ENCODE measurements at regions not wholly inside any gene's neighbourhood (a gene's known extent, or its start where the extent isn't known, plus 50 kb on each side); places are given as distances from the start of the nearest gene placed in this dataset.

GRCh38 chr4:54548831-54549460 is 108.8 kb upstream of the KIT start:
- H2BK5ac ChIP-seq (ENCODE audit: low read length), result no peak overlapping the region
- no peak overlapping the region for H3K18ac ChIP-seq (ENCODE audit: low read length)
- no peaks in the 10 kb centered on the region for H3K79me2 ChIP-seq (ENCODE audit: control insufficient read depth, insufficient read depth, low read length)
- H3K36me3 ChIP-seq (ENCODE audit: control insufficient read depth, insufficient read depth, low read length), result no peaks in the 10 kb centered on the region
- no peak overlapping the region for H3K9ac ChIP-seq (ENCODE audit: low read length)
- no peak overlapping the region for H3K4me3 ChIP-seq (ENCODE audit: low read length)
- H2BK120ac ChIP-seq (ENCODE audit: low read depth, low read length), result no peak overlapping the region
- H2AK5ac ChIP-seq (ENCODE audit: low read length), result no peak overlapping the region
- H3K56ac ChIP-seq (ENCODE audit: low read length), result no peak overlapping the region
- no peak overlapping the region for H3K4ac ChIP-seq (ENCODE audit: low read depth, low read length)
- H3K4me2 ChIP-seq (ENCODE audit: low read length), result no peak overlapping the region
- no peak overlapping the region for H2BK15ac ChIP-seq (replicated peaks; ENCODE audit: low read depth)
- DNase-seq, result no peak
- no peaks in the 10 kb centered on the region for H3K4me1 ChIP-seq (ENCODE audit: control insufficient read depth, low read depth, low read length)
- WGBS (ENCODE audit: extremely low coverage, insufficient coverage, low lambda C conversion rate), result no CpG with 5 or more reads among the region's 9 CpGs
- H4K5ac ChIP-seq (ENCODE audit: low read length), result no peak overlapping the region
- no peak overlapping the region for H3K27ac ChIP-seq (ENCODE audit: low read depth, low read length)
- H3K23ac ChIP-seq (ENCODE audit: low read length), result no peak overlapping the region
- H4K8ac ChIP-seq (ENCODE audit: low read depth, low read length), result no peak overlapping the region
- no peaks in the 10 kb centered on the region for H3K27me3 ChIP-seq (ENCODE audit: insufficient read depth, low read length, poor library complexity)
- H3K79me1 ChIP-seq (ENCODE audit: low read length), result no peaks in the 10 kb centered on the region

GRCh38 chr4:54550395-54551171 is 107.2 kb upstream of the KIT start:
- H3K23ac ChIP-seq (ENCODE audit: low read length), result no peak overlapping the region
- no peaks in the 10 kb centered on the region for H3K79me2 ChIP-seq (ENCODE audit: control insufficient read depth, insufficient read depth, low read length)
- no peaks in the 10 kb centered on the region for H3K4me1 ChIP-seq (ENCODE audit: control insufficient read depth, low read depth, low read length)
- H4K8ac ChIP-seq (ENCODE audit: low read depth, low read length), result no peak overlapping the region
- no peak overlapping the region for H3K18ac ChIP-seq (ENCODE audit: low read length)
- H3K4ac ChIP-seq (ENCODE audit: low read depth, low read length), result no peak overlapping the region
- no peak overlapping the region for H3K4me3 ChIP-seq (ENCODE audit: low read length)
- no peak overlapping the region for H2BK5ac ChIP-seq (ENCODE audit: low read length)
- H2AK5ac ChIP-seq (ENCODE audit: low read length), result no peak overlapping the region
- no peak overlapping the region for H3K9ac ChIP-seq (ENCODE audit: low read length)
- H2BK120ac ChIP-seq (ENCODE audit: low read depth, low read length), result no peak overlapping the region
- H3K36me3 ChIP-seq (ENCODE audit: control insufficient read depth, insufficient read depth, low read length), result no peaks in the 10 kb centered on the region
- no peak overlapping the region for H4K5ac ChIP-seq (ENCODE audit: low read length)
- peak; percentile 42 for DNase-seq
- no peak overlapping the region for H3K27ac ChIP-seq (ENCODE audit: low read depth, low read length)
- H3K4me2 ChIP-seq (ENCODE audit: low read length), result no peak overlapping the region
- no peaks in the 10 kb centered on the region for H3K79me1 ChIP-seq (ENCODE audit: low read length)
- no peak overlapping the region for H2BK15ac ChIP-seq (replicated peaks; ENCODE audit: low read depth)
- WGBS (ENCODE audit: extremely low coverage, insufficient coverage, low lambda C conversion rate), result no CpG with 5 or more reads among the region's 8 CpGs
- no peaks in the 10 kb centered on the region for H3K27me3 ChIP-seq (ENCODE audit: insufficient read depth, low read length, poor library complexity)
- no peak overlapping the region for H3K56ac ChIP-seq (ENCODE audit: low read length)

- no peak for DNase-seq
- H3K56ac ChIP-seq (ENCODE audit: low read length), result no peak overlapping the region
- no peak overlapping the region for H3K9ac ChIP-seq (ENCODE audit: low read length)
- H3K27me3 ChIP-seq (ENCODE audit: insufficient read depth, low read length, poor library complexity), result no peaks in the 10 kb centered on the region
- no peak overlapping the region for H2AK5ac ChIP-seq (ENCODE audit: low read length)
- H3K79me1 ChIP-seq (ENCODE audit: low read length), result no peaks in the 10 kb centered on the region
- H3K4me1 ChIP-seq (ENCODE audit: control insufficient read depth, low read depth, low read length), result no peaks in the 10 kb centered on the region
- no peak overlapping the region for H2BK15ac ChIP-seq (replicated peaks; ENCODE audit: low read depth)
- H4K8ac ChIP-seq (ENCODE audit: low read depth, low read length), result no peak overlapping the region
- H3K36me3 ChIP-seq (ENCODE audit: control insufficient read depth, insufficient read depth, low read length), result no peaks in the 10 kb centered on the region
- WGBS (ENCODE audit: extremely low coverage, insufficient coverage, low lambda C conversion rate), result no CpG with 5 or more reads among the region's 5 CpGs
- no peak overlapping the region for H4K5ac ChIP-seq (ENCODE audit: low read length)
- no peak overlapping the region for H3K4ac ChIP-seq (ENCODE audit: low read depth, low read length)
- H2BK120ac ChIP-seq (ENCODE audit: low read depth, low read length), result no peak overlapping the region
- no peak overlapping the region for H3K4me3 ChIP-seq (ENCODE audit: low read length)
- H3K18ac ChIP-seq (ENCODE audit: low read length), result no peak overlapping the region
- H2BK5ac ChIP-seq (ENCODE audit: low read length), result no peak overlapping the region
- H3K23ac ChIP-seq (ENCODE audit: low read length), result no peak overlapping the region
- no peak overlapping the region for H3K4me2 ChIP-seq (ENCODE audit: low read length)
- no peaks in the 10 kb centered on the region for H3K79me2 ChIP-seq (ENCODE audit: control insufficient read depth, insufficient read depth, low read length)
- H3K27ac ChIP-seq (ENCODE audit: low read depth, low read length), result no peak overlapping the region
These were observed 104.8 kb upstream of the KIT start for GRCh38 chr4:54553001-54553400.

- H3K4me3 ChIP-seq (ENCODE audit: low read length), result no peak overlapping the region
- H3K9ac ChIP-seq (ENCODE audit: low read length), result no peak overlapping the region
- no peak overlapping the region for H3K27ac ChIP-seq (ENCODE audit: low read depth, low read length)
- H3K4me1 ChIP-seq (ENCODE audit: control insufficient read depth, low read depth, low read length), result no peaks in the 10 kb centered on the region
- no peak overlapping the region for H4K5ac ChIP-seq (ENCODE audit: low read length)
- H3K79me1 ChIP-seq (ENCODE audit: low read length), result no peaks in the 10 kb centered on the region
- no peak overlapping the region for H2BK120ac ChIP-seq (ENCODE audit: low read depth, low read length)
- no peak for DNase-seq
- no peaks in the 10 kb centered on the region for H3K79me2 ChIP-seq (ENCODE audit: control insufficient read depth, insufficient read depth, low read length)
- H3K56ac ChIP-seq (ENCODE audit: low read length), result no peak overlapping the region
- H2BK15ac ChIP-seq (replicated peaks; ENCODE audit: low read depth), result no peak overlapping the region
- WGBS (ENCODE audit: extremely low coverage, insufficient coverage, low lambda C conversion rate), result no CpG with 5 or more reads among the region's 9 CpGs
- H3K18ac ChIP-seq (ENCODE audit: low read length), result no peak overlapping the region
- no peaks in the 10 kb centered on the region for H3K36me3 ChIP-seq (ENCODE audit: control insufficient read depth, insufficient read depth, low read length)
- H2BK5ac ChIP-seq (ENCODE audit: low read length), result no peak overlapping the region
- H3K23ac ChIP-seq (ENCODE audit: low read length), result no peak overlapping the region
- H3K4ac ChIP-seq (ENCODE audit: low read depth, low read length), result no peak overlapping the region
- H2AK5ac ChIP-seq (ENCODE audit: low read length), result no peak overlapping the region
- no peaks in the 10 kb centered on the region for H3K27me3 ChIP-seq (ENCODE audit: insufficient read depth, low read length, poor library complexity)
- H3K4me2 ChIP-seq (ENCODE audit: low read length), result no peak overlapping the region
- no peak overlapping the region for H4K8ac ChIP-seq (ENCODE audit: low read depth, low read length)
These were observed 103.3 kb upstream of the KIT start for GRCh38 chr4:54554339-54554990.

- Histone ChIP-seq H2BK120ac (ENCODE audit: low read depth, low read length) (no peak overlapping the region), H2BK5ac (ENCODE audit: low read length) (no peak overlapping the region), H4K8ac (ENCODE audit: low read depth, low read length) (no peak overlapping the region), H4K5ac (ENCODE audit: low read length) (no peak overlapping the region), H3K79me2 (ENCODE audit: control insufficient read depth, insufficient read depth, low read length) (no peaks in the 10 kb centered on the region), H2AK5ac (ENCODE audit: low read length) (no peak overlapping the region), H3K4me1 (ENCODE audit: control insufficient read depth, low read depth, low read length) (no peaks in the 10 kb centered on the region), H3K4ac (ENCODE audit: low read depth, low read length) (no peak overlapping the region), H3K36me3 (ENCODE audit: control insufficient read depth, insufficient read depth, low read length) (no peaks in the 10 kb centered on the region), H2BK15ac (replicated peaks; ENCODE audit: low read depth) (no peak overlapping the region), H3K4me3 (ENCODE audit: low read length) (no peak overlapping the region), H3K9ac (ENCODE audit: low read length) (no peak overlapping the region), H3K27me3 (ENCODE audit: insufficient read depth, low read length, poor library complexity) (no peaks in the 10 kb centered on the region), H3K4me2 (ENCODE audit: low read length) (no peak overlapping the region), H3K18ac (ENCODE audit: low read length) (no peak overlapping the region), H3K79me1 (ENCODE audit: low read length) (no peaks in the 10 kb centered on the region), H3K56ac (ENCODE audit: low read length) (no peak overlapping the region), H3K23ac (ENCODE audit: low read length) (no peak overlapping the region), H3K27ac (ENCODE audit: low read depth, low read length) (no peak overlapping the region)
- WGBS (ENCODE audit: extremely low coverage, insufficient coverage, low lambda C conversion rate), result no CpG with 5 or more reads among the region's 1 CpG
- no peak for DNase-seq
These were observed 101.7 kb upstream of the KIT start for GRCh38 chr4:54556051-54556450.
